ENCODE measurements at regions not wholly inside any gene's neighbourhood (a gene's known extent, or its start where the extent isn't known, plus 50 kb on each side); places are given as distances from the start of the nearest gene placed in this dataset.

GRCh38 chr6:168212362-168212761, 107.2 kb downstream of the DACT2 start:
- DNase-seq (ENCODE audit: low spot score), result no peak

- DNase-seq (ENCODE audit: low spot score), result no peak
Measured at GRCh38 chr6:168211681-168212080, 107.9 kb downstream of the DACT2 start.

- no peak for DNase-seq (ENCODE audit: low spot score)
Measured at GRCh38 chr6:168210239-168211105, 109.1 kb downstream of the DACT2 start.

DNA sequence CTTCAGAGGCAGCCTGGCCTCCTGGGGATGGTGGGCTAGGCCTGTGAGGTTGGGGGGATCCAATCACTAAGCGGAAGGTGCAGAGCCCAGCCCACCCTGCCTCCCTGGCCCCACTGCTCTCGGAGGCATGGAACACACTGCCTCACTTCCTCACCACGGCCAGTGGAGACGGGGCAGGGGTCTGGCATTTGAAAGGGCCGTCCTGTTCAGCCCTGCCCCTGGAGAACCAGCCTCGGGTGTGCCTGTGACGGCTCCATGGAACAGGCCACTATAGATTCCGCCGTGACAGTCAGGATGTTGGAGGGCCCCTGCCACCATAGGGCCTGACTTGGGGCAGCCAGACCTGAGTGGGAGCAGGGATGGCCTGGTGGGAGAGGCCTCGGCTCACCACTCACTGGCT, 110.2 kb downstream of the DACT2 start:
- no peak for DNase-seq (ENCODE audit: low spot score)

DNA sequence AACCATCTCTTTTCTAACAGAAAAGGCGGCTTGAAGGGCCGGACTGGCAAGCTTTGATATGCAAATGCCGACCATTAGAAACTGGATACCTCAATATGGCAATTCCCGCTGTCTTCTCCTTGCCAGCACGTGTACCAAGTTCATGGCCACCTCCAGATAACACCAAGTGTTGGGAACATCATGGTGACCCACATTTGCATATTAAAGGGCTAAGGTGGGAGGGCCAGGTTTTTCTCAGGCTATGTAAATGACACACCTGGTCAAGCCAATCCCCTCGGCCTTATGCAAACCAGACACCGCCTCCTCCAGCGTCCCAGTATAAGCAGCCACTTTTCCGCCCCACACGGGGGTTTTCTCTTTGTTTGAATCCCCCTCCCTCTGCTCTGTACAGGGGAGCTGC, 110.7 kb downstream of the DACT2 start:
- no peak for DNase-seq (ENCODE audit: low spot score)

DNA sequence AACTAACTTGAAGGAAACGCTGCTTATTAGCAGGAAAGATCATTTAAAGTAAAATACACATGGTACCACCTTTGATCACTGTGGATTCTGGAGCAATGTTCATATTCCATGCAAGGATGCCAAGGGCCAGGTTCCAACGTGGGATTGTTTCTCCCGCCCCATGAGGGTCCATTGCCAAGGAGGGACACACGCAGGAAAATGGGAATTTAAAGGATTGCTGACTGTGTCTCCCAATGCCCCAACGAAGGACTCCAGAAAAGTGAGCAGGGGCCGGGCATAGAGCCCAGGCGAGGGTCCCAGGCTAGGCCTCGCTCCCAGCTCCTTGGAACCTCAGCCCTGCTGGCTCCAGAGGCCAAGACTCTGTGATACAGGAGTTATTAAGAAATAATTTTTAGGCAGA, 111.2 kb downstream of the DACT2 start:
- DNase-seq (ENCODE audit: low spot score), result no peak

DNA sequence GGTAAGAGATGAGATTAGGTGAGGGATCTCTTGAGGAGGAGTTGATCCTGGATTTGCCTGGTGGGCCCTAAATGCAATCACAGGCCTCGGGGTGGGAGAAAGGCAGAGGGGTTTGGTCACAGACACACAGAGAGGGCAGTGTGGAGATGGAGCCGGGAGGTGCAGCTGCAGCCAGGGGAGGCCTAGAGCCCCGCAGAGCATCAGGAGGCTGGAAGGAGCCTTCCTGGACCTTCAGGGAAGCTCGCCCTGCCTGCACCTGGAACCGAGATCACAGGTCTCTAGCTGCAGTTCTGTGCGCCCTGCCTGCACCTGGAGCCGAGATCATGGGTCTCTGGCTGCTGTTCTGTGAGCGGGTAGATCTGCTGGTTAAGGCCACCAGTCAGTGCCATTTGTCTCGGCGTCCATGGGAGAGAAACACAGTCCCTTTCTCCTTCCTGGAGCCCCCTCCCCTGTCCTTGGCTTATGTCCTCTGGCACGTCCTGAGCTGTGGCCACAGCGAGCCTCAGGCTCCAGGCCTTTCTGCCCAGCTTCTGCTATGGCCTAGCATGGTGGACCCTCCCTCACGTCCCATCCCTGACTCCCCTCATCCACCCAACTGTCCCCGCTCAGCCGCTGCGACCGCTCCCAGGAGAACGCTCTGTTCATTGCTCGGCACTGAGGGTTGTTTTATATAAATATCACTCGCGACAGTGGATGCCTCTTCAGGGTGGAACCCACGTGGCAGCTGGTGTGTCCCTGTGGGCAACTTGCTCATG, 112.0 kb downstream of the DACT2 start:
- DNase-seq (ENCODE audit: low spot score), result no peak

- DNase-seq (ENCODE audit: low spot score), result no peak
Measured at GRCh38 chr6:168206661-168207274, 112.8 kb downstream of the DACT2 start.

GRCh38 chr6:168206186-168206585, 113.4 kb downstream of the DACT2 start:
- DNase-seq (ENCODE audit: low spot score), result no peak

DNA sequence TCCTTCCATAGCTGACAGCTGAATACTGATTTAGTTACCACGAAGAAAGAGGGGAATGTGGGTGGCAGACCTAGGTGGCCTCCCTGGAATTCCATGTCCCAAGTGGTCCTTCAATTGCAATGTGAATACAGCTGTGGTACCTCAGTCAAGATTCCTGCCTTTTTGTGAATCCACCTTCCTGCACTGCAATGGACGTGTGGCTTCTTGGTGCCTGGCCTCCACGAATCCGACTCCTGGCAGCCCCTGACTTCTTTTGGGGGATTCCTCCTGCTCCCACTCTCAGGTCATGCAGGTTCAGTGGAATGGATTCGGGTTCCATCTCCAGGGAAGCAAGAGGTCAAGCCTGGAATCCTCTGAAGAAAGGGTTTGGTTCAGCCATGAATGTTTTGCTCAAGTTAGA, 117.8 kb downstream of the DACT2 start:
- DNase-seq (ENCODE audit: low spot score), result no peak

DNA sequence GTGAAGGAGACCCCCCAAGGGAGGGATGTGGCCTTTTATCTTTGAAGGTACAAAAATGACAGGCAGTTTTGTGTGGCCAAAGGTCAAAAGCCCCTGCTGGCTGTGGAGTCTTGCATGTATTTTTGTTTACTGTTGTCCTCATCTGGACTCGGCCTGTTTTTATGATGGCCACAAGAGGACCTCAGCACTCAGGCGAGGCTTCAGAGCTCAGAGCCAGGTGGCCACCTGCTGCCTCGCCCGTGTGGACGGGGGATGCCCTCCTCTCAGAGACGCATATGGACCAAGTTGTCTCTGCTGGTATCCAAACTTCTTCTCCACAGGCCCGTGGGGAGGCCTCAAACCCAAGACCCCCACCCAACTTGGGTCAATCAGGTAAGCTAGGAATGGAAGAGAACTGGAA, 118.2 kb downstream of the DACT2 start:
- peak; percentile 63 for DNase-seq (ENCODE audit: low spot score)

DNA sequence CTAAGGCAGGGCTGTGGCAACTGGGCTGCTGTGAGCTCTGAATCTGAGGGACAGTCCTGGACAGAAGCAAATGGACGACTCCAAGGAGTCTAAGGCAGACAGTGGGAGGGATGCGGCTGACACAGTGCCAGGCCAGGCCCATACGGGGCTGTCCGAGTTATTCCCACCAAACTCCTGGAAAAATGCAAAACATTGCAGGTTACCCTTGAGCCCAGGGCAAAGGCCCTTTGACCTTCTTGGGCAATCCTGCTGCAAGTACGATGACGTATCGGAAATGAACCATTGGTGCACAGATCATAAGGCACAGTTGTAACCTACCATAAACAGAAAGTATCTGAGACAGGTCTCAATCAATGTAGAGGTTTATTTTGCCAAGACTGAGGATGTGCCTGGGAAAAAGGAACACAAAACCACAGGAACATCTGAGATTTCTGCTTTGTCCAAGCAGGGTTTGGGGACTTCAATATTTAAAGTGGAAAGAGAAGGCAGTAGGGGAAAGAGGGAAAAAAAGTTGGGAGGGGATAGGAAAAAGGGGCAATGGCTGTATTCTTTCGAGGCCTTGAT, 118.9 kb downstream of the DACT2 start:
- DNase-seq (ENCODE audit: low spot score), result peak; percentile 70

GRCh38 chr6:168198302-168199180, 119.5 kb upstream of the FRMD1 start:
- no peak for DNase-seq (ENCODE audit: low spot score)

GRCh38 chr6:168197636-168198301, 118.8 kb upstream of the FRMD1 start:
- DNase-seq (ENCODE audit: low spot score), result no peak

GRCh38 chr6:168196881-168197635, 118.0 kb upstream of the FRMD1 start:
- DNase-seq (ENCODE audit: low spot score), result no peak

DNA sequence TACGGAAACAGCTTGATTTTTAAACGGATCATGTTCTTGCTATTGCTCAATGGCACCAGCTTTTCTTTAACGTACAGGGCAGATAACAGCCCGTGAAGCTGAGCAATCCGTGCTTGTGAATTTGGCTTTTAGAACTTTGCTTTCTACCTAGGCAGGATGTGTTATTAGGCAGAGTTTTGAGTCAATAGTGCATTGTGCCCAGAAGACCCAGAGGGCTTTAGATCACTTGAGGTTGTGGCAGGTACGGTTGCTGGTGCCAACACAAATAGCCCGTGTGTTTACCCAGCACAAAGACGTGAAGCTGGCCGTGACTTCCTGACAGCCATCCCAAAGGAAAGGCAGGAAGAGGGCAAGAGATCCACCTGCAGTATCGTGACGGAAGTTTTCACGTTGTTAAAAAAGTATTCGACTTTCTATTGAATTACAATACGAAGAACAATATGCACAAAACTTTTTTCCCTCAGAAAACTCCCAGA, 117.4 kb upstream of the FRMD1 start:
- DNase-seq (ENCODE audit: low spot score), result peak; percentile 33

DNA sequence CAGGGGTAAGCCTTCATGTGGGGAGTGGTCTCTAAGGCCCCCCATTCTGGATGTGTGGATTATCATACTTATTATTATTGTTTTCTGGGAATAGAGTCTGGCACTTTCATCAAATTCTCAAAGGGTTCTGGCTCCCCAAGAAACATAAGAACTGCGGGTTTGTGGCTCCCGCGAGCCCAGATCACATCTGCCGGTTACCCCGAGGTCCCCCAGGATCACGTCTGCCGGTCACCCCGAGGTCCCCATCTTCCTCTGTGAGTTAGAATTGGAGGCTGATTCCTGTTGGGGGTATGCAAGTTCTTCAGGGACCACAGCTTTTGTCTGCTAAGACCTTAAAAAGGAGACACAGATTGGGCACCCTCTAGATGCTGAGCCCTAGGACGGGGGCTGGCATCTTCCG, 116.7 kb upstream of the FRMD1 start:
- DNase-seq (ENCODE audit: low spot score), result no peak

DNA sequence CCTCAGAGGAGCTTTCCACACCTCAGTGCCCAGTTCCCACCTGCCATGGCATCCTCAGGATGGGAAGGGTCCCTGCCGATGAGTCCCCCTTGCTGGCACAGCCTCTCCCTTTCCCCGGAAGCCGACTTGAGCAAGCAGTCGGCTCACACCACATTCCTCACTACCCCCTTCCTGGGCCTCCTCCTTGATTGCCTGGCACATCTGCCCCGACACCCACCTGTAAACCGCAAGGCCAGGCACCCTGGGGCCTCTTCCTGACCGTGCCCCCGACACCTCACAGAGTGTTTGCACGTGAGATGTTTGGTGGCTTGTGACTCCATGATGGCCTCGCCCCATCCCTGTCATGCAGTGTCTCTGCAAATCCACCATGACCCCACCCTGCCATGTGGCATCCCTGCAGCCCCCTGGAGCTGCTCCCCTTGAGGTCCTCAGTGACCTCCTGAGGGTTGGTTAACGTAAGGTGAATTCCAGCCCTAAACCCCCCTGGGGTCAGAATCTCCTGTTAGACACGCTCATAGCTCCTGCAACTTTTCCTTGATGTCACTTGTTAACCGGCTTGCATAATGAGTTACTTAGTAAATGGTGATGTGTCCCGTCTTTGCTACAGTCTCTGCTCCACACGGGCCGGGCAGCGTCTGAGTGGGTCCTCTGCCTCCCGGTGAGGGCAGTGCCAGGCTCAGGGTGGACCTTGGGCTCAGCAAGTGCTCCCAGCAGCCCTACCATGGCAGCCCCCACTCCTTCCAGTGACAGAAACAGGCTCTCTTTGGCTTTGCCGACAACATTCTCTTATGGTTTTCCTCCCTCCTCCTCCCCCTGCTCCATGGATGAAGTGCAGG, 115.9 kb upstream of the FRMD1 start:
- DNase-seq (ENCODE audit: low spot score), result no peak

All from HuH-7.5 (cell line).